Stimulated activated memory B cell treated with anti-CD40 and anti-IgM and Interleukin-4, amounts not matched to agents 10 μg/mL and 1 μg/mL and 100 μg/mL, for 72 hours (primary cell): ENCODE measurements at regions not wholly inside any gene's neighbourhood (a gene's known extent, or its start where the extent isn't known, plus 50 kb on each side); places are given as distances from the start of the nearest gene placed in this dataset.

Experiments
- ATAC-seq: fragments of 150-1000 bp; cut with Tn5 transposase; 2 replicates; pipeline ENCODE4 v1.10.0; 2021
- H3K27ac Mint-ChIP-seq: one replicate; pipeline ENCODE4 v1.8.0; 2022; ENCODE audit warnings: mild to moderate bottlenecking, mixed read lengths
- H3K27me3 Mint-ChIP-seq: one replicate; pipeline ENCODE4 v1.8.0; 2022; ENCODE audit warnings: mixed read lengths
- H3K36me3 Mint-ChIP-seq: one replicate; pipeline ENCODE4 v1.8.0; 2022; ENCODE audit warnings: mixed read lengths
- H3K4me1 Mint-ChIP-seq: one replicate; pipeline ENCODE4 v1.8.0; 2022; ENCODE audit warnings: mixed read lengths
- H3K4me3 Mint-ChIP-seq: one replicate; pipeline ENCODE4 v1.8.0; 2022; ENCODE audit warnings: mild to moderate bottlenecking, moderate library complexity, mixed read lengths
- H3K9me3 Mint-ChIP-seq: one replicate; pipeline ENCODE4 v1.8.0; 2022; ENCODE audit warnings: mixed read lengths

DNA sequence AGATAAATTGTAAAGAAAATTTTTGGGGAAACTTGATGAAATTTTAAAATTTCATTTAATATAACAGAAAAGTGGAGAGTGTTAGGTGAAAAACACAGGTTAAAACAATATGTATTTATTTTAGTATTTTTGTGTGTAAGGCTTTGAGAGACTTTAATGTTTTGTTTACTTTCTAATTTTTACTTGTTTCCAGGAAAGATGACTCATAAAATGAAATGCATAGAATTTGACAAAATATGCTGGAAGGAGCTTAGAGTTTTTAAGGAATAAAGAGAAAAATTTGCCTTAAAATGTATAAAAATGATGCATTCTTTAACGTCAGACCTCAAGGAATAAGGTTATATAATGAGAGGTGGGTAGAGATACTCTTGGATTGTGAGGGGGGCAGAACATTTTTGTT is 1205.1 kb upstream of the CNTN5 start:
- ATAC-seq = no peak
- H3K4me1 Mint-ChIP-seq = no peaks in the 10 kb centered on the region
- H3K27ac Mint-ChIP-seq = no peak overlapping the region
- no peak overlapping the region for H3K4me3 Mint-ChIP-seq
- no peaks in the 10 kb centered on the region for H3K27me3 Mint-ChIP-seq
- peaks cover 9% of the 10 kb centered on the region for H3K9me3 Mint-ChIP-seq
- no peaks in the 10 kb centered on the region for H3K36me3 Mint-ChIP-seq

DNA sequence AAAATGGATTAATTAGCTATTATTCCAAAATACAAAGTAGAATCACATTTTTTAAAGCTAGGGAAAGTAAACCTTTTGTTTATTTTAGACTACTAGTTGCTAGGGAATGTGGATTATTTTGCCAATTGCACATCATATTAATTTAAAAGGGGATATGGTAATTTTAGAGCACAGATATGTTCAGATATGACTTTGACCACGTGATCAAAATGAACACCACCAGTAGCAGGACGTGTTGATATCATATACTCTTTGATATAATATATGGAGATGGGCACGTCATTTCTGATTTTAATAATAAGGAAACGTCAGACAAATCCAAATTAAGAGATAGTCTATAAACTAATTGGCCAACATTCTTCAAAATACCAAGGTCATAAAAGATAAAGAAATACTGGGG is 1188.3 kb upstream of the CNTN5 start:
- no peaks in the 10 kb centered on the region for H3K4me1 Mint-ChIP-seq
- no peaks in the 10 kb centered on the region for H3K36me3 Mint-ChIP-seq
- H3K4me3 Mint-ChIP-seq = no peak overlapping the region
- no peak overlapping the region for H3K27ac Mint-ChIP-seq
- no peaks in the 10 kb centered on the region for H3K27me3 Mint-ChIP-seq
- no peaks in the 10 kb centered on the region for H3K9me3 Mint-ChIP-seq
- ATAC-seq = no peak

DNA sequence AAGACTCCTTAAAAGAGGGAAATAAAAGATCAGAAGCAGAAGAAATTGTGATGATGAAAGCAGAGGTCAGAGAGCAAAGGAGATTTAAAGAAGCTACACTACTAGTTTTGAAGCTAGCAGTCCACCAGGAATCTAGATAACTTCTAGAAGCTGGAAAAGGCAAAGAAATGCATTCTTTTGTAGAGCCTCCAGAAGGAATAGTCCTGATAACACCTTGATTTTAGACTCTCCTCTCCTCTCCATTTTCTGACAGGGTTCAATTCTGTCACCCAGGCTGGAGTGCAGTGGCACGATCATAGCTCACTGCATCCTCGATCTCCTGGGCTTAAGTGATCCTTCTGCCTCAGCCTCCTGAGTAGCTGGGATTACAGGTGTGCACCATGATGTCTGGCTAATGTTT is 1187.3 kb upstream of the CNTN5 start:
- Mint-ChIP-seq H3K4me3 (no peak overlapping the region), H3K27ac (no peak overlapping the region), H3K9me3 (no peaks in the 10 kb centered on the region), H3K4me1 (no peaks in the 10 kb centered on the region), H3K27me3 (no peaks in the 10 kb centered on the region), H3K36me3 (no peaks in the 10 kb centered on the region)
- no peak for ATAC-seq

DNA sequence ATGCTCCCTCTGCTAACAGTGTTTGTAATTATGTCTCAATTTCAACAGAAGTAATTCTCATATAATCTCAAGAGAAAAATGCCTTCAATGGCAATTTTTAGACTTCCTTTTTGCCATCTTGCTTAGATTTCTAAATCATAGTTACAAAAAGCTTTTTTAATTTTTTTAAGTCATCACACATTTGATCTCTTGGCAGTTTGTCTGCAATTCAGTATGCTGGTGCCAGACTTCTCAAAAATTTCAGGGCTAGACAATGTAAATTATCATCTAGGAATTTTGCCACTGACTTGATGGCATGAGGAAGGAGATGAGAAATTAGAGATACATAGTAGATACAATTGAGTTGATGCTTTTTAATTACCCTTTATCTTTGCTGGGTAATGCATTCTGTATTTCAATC is 1176.7 kb upstream of the CNTN5 start:
- Mint-ChIP-seq H3K4me3 (no peak overlapping the region), H3K4me1 (no peaks in the 10 kb centered on the region), H3K9me3 (peaks cover 6% of the 10 kb centered on the region), H3K27me3 (no peaks in the 10 kb centered on the region), H3K36me3 (no peaks in the 10 kb centered on the region), H3K27ac (no peak overlapping the region)
- no peak for ATAC-seq

- no peaks in the 10 kb centered on the region for H3K4me1 Mint-ChIP-seq
- H3K36me3 Mint-ChIP-seq = no peaks in the 10 kb centered on the region
- no peaks in the 10 kb centered on the region for H3K27me3 Mint-ChIP-seq
- H3K27ac Mint-ChIP-seq = no peak overlapping the region
- no peak overlapping the region for H3K4me3 Mint-ChIP-seq
- H3K9me3 Mint-ChIP-seq = peaks cover 6% of the 10 kb centered on the region
- no peak for ATAC-seq
Observed at GRCh38 chr11:97847730-97848129, 1173.0 kb upstream of the CNTN5 start.

DNA sequence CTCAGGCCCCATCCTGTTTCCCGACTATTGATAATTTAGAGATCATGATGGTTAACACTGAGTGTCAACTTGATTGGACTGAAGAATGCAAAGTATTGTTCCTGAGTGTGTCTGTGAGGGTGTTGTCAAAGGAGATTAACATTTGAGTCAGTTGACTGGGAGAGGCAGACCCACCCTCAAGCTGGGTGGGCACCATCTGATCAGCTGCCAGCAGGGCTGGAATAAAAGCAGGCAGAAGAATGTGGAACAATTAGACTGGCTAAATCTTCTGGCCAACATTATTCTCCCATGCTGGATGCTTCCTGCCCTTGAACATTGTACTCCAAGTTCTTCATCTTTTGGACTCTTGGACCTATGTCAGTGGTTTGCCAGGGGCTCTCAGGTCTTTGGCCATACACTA is 1170.0 kb upstream of the CNTN5 start:
- Mint-ChIP-seq H3K36me3 (no peaks in the 10 kb centered on the region), H3K27ac (no peak overlapping the region), H3K4me3 (no peak overlapping the region), H3K9me3 (peaks cover 6% of the 10 kb centered on the region), H3K27me3 (no peaks in the 10 kb centered on the region), H3K4me1 (no peaks in the 10 kb centered on the region)
- no peak for ATAC-seq

DNA sequence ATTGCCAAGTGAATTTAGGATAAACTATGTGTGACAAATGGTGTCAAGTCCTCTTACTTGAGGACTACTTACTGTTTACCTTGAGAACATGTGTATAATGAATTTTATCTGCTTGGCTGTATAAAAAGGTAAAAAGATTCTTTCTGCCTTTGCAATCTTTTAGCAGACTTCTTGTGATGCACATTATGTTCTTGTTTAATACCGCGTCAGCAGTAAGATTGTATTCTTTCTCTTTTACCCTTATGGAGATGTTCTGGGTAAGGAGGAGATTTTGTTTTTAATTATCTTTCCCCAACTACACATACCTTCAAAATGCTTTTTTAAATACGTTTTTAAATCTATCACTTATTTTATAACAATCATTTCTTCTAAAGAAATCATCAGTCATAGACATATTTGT is 1166.4 kb upstream of the CNTN5 start:
- Mint-ChIP-seq H3K27ac (no peak overlapping the region), H3K4me1 (no peaks in the 10 kb centered on the region), H3K27me3 (no peaks in the 10 kb centered on the region), H3K4me3 (no peak overlapping the region), H3K9me3 (peaks cover 6% of the 10 kb centered on the region), H3K36me3 (no peaks in the 10 kb centered on the region)
- ATAC-seq = no peak

- ATAC-seq = no peak
- H3K36me3 Mint-ChIP-seq = no peaks in the 10 kb centered on the region
- no peaks in the 10 kb centered on the region for H3K27me3 Mint-ChIP-seq
- H3K4me3 Mint-ChIP-seq = no peak overlapping the region
- H3K27ac Mint-ChIP-seq = no peak overlapping the region
- H3K9me3 Mint-ChIP-seq = peaks cover 6% of the 10 kb centered on the region
- no peaks in the 10 kb centered on the region for H3K4me1 Mint-ChIP-seq
Observed at GRCh38 chr11:97854877-97855276, 1165.9 kb upstream of the CNTN5 start.

GRCh38 chr11:97856666-97857065 is 1164.1 kb upstream of the CNTN5 start:
- Mint-ChIP-seq H3K4me3 (no peak overlapping the region), H3K4me1 (no peaks in the 10 kb centered on the region), H3K27me3 (no peaks in the 10 kb centered on the region), H3K36me3 (no peaks in the 10 kb centered on the region), H3K27ac (no peak overlapping the region), H3K9me3 (peaks cover 2% of the 10 kb centered on the region)
- ATAC-seq = no peak

DNA sequence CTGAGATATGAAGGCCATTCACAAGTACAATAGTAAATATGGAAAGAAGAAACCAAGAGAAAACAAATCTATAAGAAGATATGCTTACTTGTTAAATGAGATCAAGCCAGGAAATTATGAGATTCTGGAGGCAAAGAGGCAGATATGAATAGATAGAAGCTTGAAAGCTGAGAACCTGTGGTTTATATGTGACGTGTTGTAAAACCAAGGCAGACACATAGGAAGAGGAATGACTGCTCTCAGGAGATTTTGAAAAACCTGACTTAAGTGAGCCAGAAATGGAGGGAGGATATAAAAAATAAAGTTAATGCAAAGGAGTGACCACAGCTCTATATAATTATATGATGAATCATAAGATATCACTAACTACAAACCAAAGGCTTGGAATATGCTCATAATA is 1160.5 kb upstream of the CNTN5 start:
- no peak for ATAC-seq
- no peak overlapping the region for H3K27ac Mint-ChIP-seq

DNA sequence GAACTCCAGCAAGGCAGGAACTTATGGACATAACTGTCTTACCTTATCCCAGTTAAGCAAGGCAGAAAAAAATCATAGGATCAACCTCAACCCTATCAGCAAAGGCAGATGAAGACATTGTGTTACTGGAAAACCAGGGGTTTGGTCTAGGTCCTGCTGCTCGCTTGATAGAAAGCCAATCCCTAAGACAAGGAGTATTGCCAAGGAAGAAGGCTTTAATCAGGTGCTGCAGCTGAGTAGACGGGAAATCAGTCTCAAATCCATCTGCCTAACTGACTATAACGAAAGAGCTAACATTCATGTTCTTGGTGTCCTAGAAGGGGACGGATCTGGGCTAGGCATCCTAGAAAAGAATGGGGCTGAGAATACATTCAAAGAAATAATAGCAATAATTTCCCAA is 1158.7 kb upstream of the CNTN5 start:
- no peaks in the 10 kb centered on the region for H3K9me3 Mint-ChIP-seq
- no peaks in the 10 kb centered on the region for H3K27me3 Mint-ChIP-seq
- no peak for ATAC-seq
- no peaks in the 10 kb centered on the region for H3K4me1 Mint-ChIP-seq
- H3K36me3 Mint-ChIP-seq = no peaks in the 10 kb centered on the region
- no peak overlapping the region for H3K27ac Mint-ChIP-seq
- no peak overlapping the region for H3K4me3 Mint-ChIP-seq

More for the DNA sequence above, 1160.5 kb upstream of the CNTN5 start:
- Mint-ChIP-seq H3K36me3 (no peaks in the 10 kb centered on the region), H3K9me3 (peaks cover 2% of the 10 kb centered on the region), H3K4me1 (no peaks in the 10 kb centered on the region), H3K4me3 (no peak overlapping the region), H3K27me3 (no peaks in the 10 kb centered on the region)

- no peak overlapping the region for H3K4me3 Mint-ChIP-seq
- no peaks in the 10 kb centered on the region for H3K36me3 Mint-ChIP-seq
- H3K27ac Mint-ChIP-seq = no peak overlapping the region
- H3K27me3 Mint-ChIP-seq = no peaks in the 10 kb centered on the region
- peaks cover 14% of the 10 kb centered on the region for H3K9me3 Mint-ChIP-seq
- no peaks in the 10 kb centered on the region for H3K4me1 Mint-ChIP-seq
- ATAC-seq = no peak
Observed at GRCh38 chr11:97865424-97866012, 1155.2 kb upstream of the CNTN5 start.

DNA sequence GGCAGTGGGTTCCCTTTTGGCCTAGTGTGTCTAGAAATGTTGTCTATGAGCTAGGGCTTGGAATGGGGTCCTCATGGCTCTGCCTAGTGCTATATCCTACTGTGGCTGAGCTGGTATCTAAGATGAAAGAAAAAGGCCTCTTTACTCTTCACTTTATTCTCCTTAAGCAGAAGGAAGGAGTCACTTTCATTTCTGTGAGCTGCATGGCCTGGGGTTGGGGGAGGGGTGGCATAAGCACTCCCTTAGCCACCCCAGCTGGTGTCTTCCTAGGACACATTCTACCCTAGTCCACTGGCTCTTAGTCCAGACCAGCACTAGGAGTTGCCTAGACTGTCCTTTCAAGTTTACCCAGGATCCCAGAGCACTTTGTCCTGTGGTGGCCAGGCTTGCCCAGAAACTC is 1148.9 kb upstream of the CNTN5 start:
- Mint-ChIP-seq H3K4me1 (no peaks in the 10 kb centered on the region), H3K36me3 (no peaks in the 10 kb centered on the region), H3K27me3 (no peaks in the 10 kb centered on the region), H3K9me3 (peaks cover 20% of the 10 kb centered on the region), H3K27ac (no peak overlapping the region), H3K4me3 (no peak overlapping the region)
- no peak for ATAC-seq

DNA sequence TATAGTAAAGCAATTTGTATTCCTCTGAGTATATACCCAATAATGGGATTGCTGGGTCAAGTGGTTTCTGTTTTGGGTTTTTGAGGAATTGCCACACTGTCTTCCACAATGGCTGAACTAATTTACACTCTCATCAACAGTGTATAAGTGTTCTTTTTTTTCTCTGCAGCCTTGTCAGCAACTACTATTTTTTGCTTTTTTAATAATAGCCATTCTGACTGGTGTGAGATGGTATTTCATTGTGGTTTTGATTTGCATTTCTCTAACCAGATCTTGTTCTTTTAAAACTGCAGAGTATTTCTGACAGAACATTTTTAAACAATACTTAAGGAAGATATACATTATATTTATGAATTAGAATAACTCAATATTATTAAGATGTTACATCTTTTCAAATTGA is 1140.5 kb upstream of the CNTN5 start:
- Mint-ChIP-seq H3K4me1 (no peaks in the 10 kb centered on the region), H3K27me3 (no peaks in the 10 kb centered on the region), H3K27ac (no peak overlapping the region), H3K36me3 (no peaks in the 10 kb centered on the region), H3K9me3 (no peaks in the 10 kb centered on the region), H3K4me3 (no peak overlapping the region)
- no peak for ATAC-seq

GRCh38 chr11:97883086-97883485 is 1137.7 kb upstream of the CNTN5 start:
- H3K36me3 Mint-ChIP-seq = no peaks in the 10 kb centered on the region
- ATAC-seq = no peak
- H3K4me3 Mint-ChIP-seq = no peak overlapping the region
- H3K27ac Mint-ChIP-seq = no peak overlapping the region
- no peaks in the 10 kb centered on the region for H3K4me1 Mint-ChIP-seq
- peaks cover 2% of the 10 kb centered on the region for H3K9me3 Mint-ChIP-seq
- no peaks in the 10 kb centered on the region for H3K27me3 Mint-ChIP-seq

- H3K27ac Mint-ChIP-seq = no peak overlapping the region
- H3K27me3 Mint-ChIP-seq = no peaks in the 10 kb centered on the region
- H3K36me3 Mint-ChIP-seq = no peaks in the 10 kb centered on the region
- H3K9me3 Mint-ChIP-seq = peaks cover 2% of the 10 kb centered on the region
- ATAC-seq = no peak
- H3K4me3 Mint-ChIP-seq = no peak overlapping the region
- no peaks in the 10 kb centered on the region for H3K4me1 Mint-ChIP-seq
Observed at GRCh38 chr11:97888641-97889040, 1132.1 kb upstream of the CNTN5 start.

DNA sequence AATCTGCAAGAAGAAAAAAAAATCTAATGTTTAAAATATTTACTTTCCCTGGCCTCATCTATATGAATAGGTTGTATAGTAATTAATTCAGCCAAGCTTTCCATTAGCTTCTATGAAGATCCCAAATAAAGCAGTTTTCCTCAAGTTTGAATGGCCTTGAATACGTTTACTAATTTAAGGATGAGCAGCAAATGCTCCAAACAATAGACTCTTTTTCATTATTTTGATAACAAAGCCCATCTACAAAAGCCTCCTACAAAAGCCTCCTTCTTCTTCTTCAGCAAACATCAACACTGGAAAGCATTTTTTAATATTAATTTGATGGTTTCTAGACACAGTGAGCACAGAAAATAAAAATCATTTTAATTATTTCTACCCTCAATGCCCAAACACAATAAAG is 1130.3 kb upstream of the CNTN5 start:
- ATAC-seq = no peak
- Mint-ChIP-seq H3K36me3 (no peaks in the 10 kb centered on the region), H3K27ac (no peak overlapping the region), H3K4me3 (no peak overlapping the region), H3K27me3 (no peaks in the 10 kb centered on the region), H3K4me1 (no peaks in the 10 kb centered on the region), H3K9me3 (peaks cover 2% of the 10 kb centered on the region)
